H9 (cell line): ENCODE measurements at regions not wholly inside any gene's neighbourhood (a gene's known extent, or its start where the extent isn't known, plus 50 kb on each side); places are given as distances from the start of the nearest gene placed in this dataset.

Source experiments
- DNase-seq: peaks from one replicate; pipeline ENCODE4 v3.0.0-alpha.2; 2017
- H2AFZ ChIP-seq: one replicate; pipeline ENCODE4 v1.6.1; 2013; ENCODE audit warnings: mild to moderate bottlenecking, low read length, control low read depth, moderate library complexity
- H2AK5ac ChIP-seq: 2 replicates; pipeline ENCODE4 v1.6.1; 2013; ENCODE audit warnings: low read length, control low read depth, mixed read lengths; ENCODE audit not compliant: insufficient read length
- H2BK120ac ChIP-seq: one replicate; pipeline ENCODE4 v1.6.1; 2013; ENCODE audit warnings: low read depth, mild to moderate bottlenecking, low read length, control low read depth, inconsistent platforms; ENCODE audit not compliant: poor library complexity, severe bottlenecking
- H2BK12ac ChIP-seq: 2 replicates; pipeline ENCODE4 v1.6.1; 2013; ENCODE audit warnings: low read length, control low read depth, mixed read lengths, low read depth; ENCODE audit not compliant: insufficient read length
- H2BK15ac ChIP-seq: 2 replicates; pipeline ENCODE4 v1.6.1; 2013; ENCODE audit warnings: low read depth, low read length, control low read depth
- H2BK20ac ChIP-seq: one replicate; pipeline ENCODE4 v1.6.1; 2013; ENCODE audit warnings: low read depth, mild to moderate bottlenecking, low read length, control low read depth, inconsistent platforms; ENCODE audit not compliant: poor library complexity, severe bottlenecking
- H2BK5ac ChIP-seq: 2 replicates; pipeline ENCODE4 v1.6.1; 2013; ENCODE audit warnings: low read length, control low read depth, mixed read lengths; ENCODE audit not compliant: insufficient read length
- H3K14ac ChIP-seq: 2 replicates; pipeline ENCODE4 v1.6.1; 2013; ENCODE audit warnings: low read length, control low read depth; ENCODE audit not compliant: insufficient read depth
- H3K18ac ChIP-seq: 2 replicates; pipeline ENCODE4 v1.6.1; 2013; ENCODE audit warnings: low read depth, mild to moderate bottlenecking, mixed read lengths, low read length, control low read depth; ENCODE audit not compliant: insufficient read length
- H3K23ac ChIP-seq: 2 replicates; pipeline ENCODE4 v1.6.1; 2013; ENCODE audit warnings: low read length, control low read depth, mixed read lengths, low read depth; ENCODE audit not compliant: insufficient read length
- H3K23me2 ChIP-seq: 2 replicates; pipeline ENCODE4 v1.6.1; 2013; ENCODE audit warnings: low read depth, mild to moderate bottlenecking, mixed read lengths, low read length, control low read depth; ENCODE audit not compliant: insufficient read length, poor library complexity, severe bottlenecking
- H3K27ac ChIP-seq: 2 replicates; pipeline ENCODE4 v1.5.1; 2013; ENCODE audit warnings: low read length, control low read depth, mixed read lengths, low read depth; ENCODE audit not compliant: insufficient read length
- H3K27me3 ChIP-seq: 2 replicates; pipeline ENCODE4 v1.6.1; 2013; ENCODE audit warnings: low read length, control low read depth, inconsistent platforms; ENCODE audit not compliant: insufficient read depth
- H3K4ac ChIP-seq: 2 replicates; pipeline ENCODE4 v1.6.1; 2013; ENCODE audit warnings: low read depth, mild to moderate bottlenecking, control low read depth, inconsistent platforms, low read length, moderate library complexity
- H3K4me1 ChIP-seq: 2 replicates; pipeline ENCODE4 v1.6.1; 2013; ENCODE audit warnings: low read length, control low read depth, inconsistent platforms; ENCODE audit not compliant: insufficient read depth
- H3K4me2 ChIP-seq: 2 replicates; pipeline ENCODE4 v1.6.1; 2013; ENCODE audit warnings: low read length, control low read depth, mixed read lengths; ENCODE audit not compliant: insufficient read length, insufficient read depth
- H3K56ac ChIP-seq: 2 replicates; pipeline ENCODE4 v1.6.1; 2013; ENCODE audit warnings: low read depth, mild to moderate bottlenecking, mixed read lengths, low read length, control low read depth; ENCODE audit not compliant: insufficient read length
- H3K79me1 ChIP-seq: 2 replicates; pipeline ENCODE4 v1.6.1; 2013; ENCODE audit warnings: low read depth, mild to moderate bottlenecking, moderate library complexity, low read length, control low read depth, inconsistent platforms; ENCODE audit not compliant: insufficient read depth, poor library complexity, severe bottlenecking
- H3K79me2 ChIP-seq: 2 replicates; pipeline ENCODE4 v1.6.1; 2013; ENCODE audit warnings: low read length, control low read depth, inconsistent platforms; ENCODE audit not compliant: insufficient read depth
- H3K9ac ChIP-seq: 2 replicates; pipeline ENCODE4 v1.6.1; 2013; ENCODE audit warnings: low read length, control low read depth, mixed read lengths; ENCODE audit not compliant: insufficient read length; ENCODE audit errors: extremely low read depth
- H3K9me3 ChIP-seq: one replicate; pipeline ENCODE4 v1.6.1; 2013; ENCODE audit warnings: low read depth, low read length, inconsistent platforms; ENCODE audit not compliant: control insufficient read depth
- H3T11ph ChIP-seq: one replicate; pipeline ENCODE4 v1.6.1; 2013; ENCODE audit warnings: mild to moderate bottlenecking, low read length, control low read depth, inconsistent platforms
- H4K20me1 ChIP-seq: one replicate; pipeline ENCODE4 v1.6.1; 2013; ENCODE audit not compliant: control insufficient read depth, insufficient read length, insufficient read depth
- H4K5ac ChIP-seq: 2 replicates; pipeline ENCODE4 v1.6.1; 2013; ENCODE audit warnings: low read depth, mild to moderate bottlenecking, mixed read lengths, low read length, control low read depth; ENCODE audit not compliant: insufficient read length
- H4K8ac ChIP-seq: replicated peaks from 2 replicates; pipeline ENCODE4 v1.6.1; 2013; ENCODE audit warnings: low read length, control low read depth, mixed read lengths, low read depth; ENCODE audit not compliant: insufficient read length
- H4K91ac ChIP-seq: 2 replicates; pipeline ENCODE4 v1.6.1; 2013; ENCODE audit warnings: low read depth, mild to moderate bottlenecking, moderate library complexity, mixed read lengths, low read length, control low read depth; ENCODE audit not compliant: insufficient read length
- H3K27ac Mint-ChIP-seq, 3 experiments: 2 replicates in 2 of 3; 3 replicates in 1 of 3; pipeline ENCODE4 v1.8.0; 2020 to 2021; ENCODE audit warnings: mixed read lengths in 3 of 3, mild to moderate bottlenecking in 1 of 3, moderate library complexity in 1 of 3
- H3K27me3 Mint-ChIP-seq: 2 replicates; pipeline ENCODE4 v1.8.0; 2021; ENCODE audit warnings: low read depth, mild to moderate bottlenecking, moderate library complexity, mixed read lengths
- H3K36me3 Mint-ChIP-seq, 3 experiments: 2 replicates in 2 of 3; 3 replicates in 1 of 3; pipeline ENCODE4 v1.8.0; 2020 to 2021; ENCODE audit warnings: low read depth in 3 of 3, mixed read lengths in 3 of 3; ENCODE audit not compliant: insufficient read depth in 1 of 3
- H3K4me1 Mint-ChIP-seq, 2 experiments: 2 replicates each; pipeline ENCODE4 v1.8.0; 2020; ENCODE audit warnings: mixed read lengths in 2 of 2
- H3K4me3 Mint-ChIP-seq, 2 experiments: 2 replicates in 1 of 2; 3 replicates in 1 of 2; pipeline ENCODE4 v1.8.0; 2020 to 2021; ENCODE audit warnings: mild to moderate bottlenecking in 2 of 2, mixed read lengths in 2 of 2, moderate library complexity in 1 of 2
- H3K9me3 Mint-ChIP-seq, 2 experiments: 2 replicates in 1 of 2; 3 replicates in 1 of 2; pipeline ENCODE4 v1.8.0; 2020; ENCODE audit warnings: mild to moderate bottlenecking in 2 of 2, mixed read lengths in 2 of 2, moderate library complexity in 1 of 2
- WGBS: extraction: QIAGEN DNeasy Blood & Tissue Kit; methylation state at CpG from one replicate; pipeline ENCODE4 v1.1.7; 2013; ENCODE audit warnings: missing lambda C conversion rate, low lambda C conversion rate, mixed read lengths; ENCODE audit not compliant: insufficient read length; ENCODE audit errors: extremely low coverage; 5-methylcytosine and 5-hydroxymethylcytosine counted together
- TF ChIP-seq, protein P1 (sequence below): fragments of 200-600 bp; sonication (generic); conservative IDR thresholded peaks from 3 replicates; pipeline ENCODE4 v1.8.0; 2021; ENCODE audit warnings: antibody characterized with exemption, mild to moderate bottlenecking

GRCh38 chr12:58767496-58767895 is 152.8 kb downstream of the LRIG3 start:
- no CpG with 5 or more reads among the region's 2 CpGs for WGBS

More at GRCh38 chr12:58767496-58767895, 152.8 kb downstream of the LRIG3 start:
- DNase-seq, result no peak
- Histone ChIP-seq H3K4me2 (no peak overlapping the region), H3K27me3 (no peaks in the 10 kb centered on the region), H3K4me1 (no peaks in the 10 kb centered on the region), H3K79me2 (no peaks in the 10 kb centered on the region), H4K5ac (no peak overlapping the region), H3K9ac (no peak overlapping the region), H4K91ac (no peak overlapping the region), H2BK15ac (no peak overlapping the region), H3K14ac (no peak overlapping the region), H3K79me1 (no peaks in the 10 kb centered on the region), H3K23ac (no peak overlapping the region), H3T11ph (no peak overlapping the region), H3K56ac (no peak overlapping the region), H2AFZ (no peak overlapping the region), H2BK12ac (no peak overlapping the region), H2BK120ac (no peak overlapping the region), H3K9me3 (no peaks in the 10 kb centered on the region), H2AK5ac (no peak overlapping the region), H3K4ac (no peak overlapping the region), H2BK20ac (no peak overlapping the region), H2BK5ac (no peak overlapping the region), H3K23me2 (no peaks in the 10 kb centered on the region), H4K8ac (no peak overlapping the region), H4K20me1 (no peaks in the 10 kb centered on the region), H3K27ac (no peak overlapping the region), H3K18ac (no peak overlapping the region)
- Mint-ChIP-seq H3K27me3 (no peaks in the 10 kb centered on the region), H3K4me3 (no peak overlapping the region), H3K27ac (no peak overlapping the region), H3K36me3 (peaks cover 4 to 15% (median 6%) of the 10 kb centered on the region in 3 experiments; a peak in 6 of 7 replicates), H3K9me3 (peaks cover 8 to 10% of the 10 kb centered on the region in 2 experiments), H3K4me1 (no peaks in the 10 kb centered on the region)
- TF ChIP-seq, protein P1, sequence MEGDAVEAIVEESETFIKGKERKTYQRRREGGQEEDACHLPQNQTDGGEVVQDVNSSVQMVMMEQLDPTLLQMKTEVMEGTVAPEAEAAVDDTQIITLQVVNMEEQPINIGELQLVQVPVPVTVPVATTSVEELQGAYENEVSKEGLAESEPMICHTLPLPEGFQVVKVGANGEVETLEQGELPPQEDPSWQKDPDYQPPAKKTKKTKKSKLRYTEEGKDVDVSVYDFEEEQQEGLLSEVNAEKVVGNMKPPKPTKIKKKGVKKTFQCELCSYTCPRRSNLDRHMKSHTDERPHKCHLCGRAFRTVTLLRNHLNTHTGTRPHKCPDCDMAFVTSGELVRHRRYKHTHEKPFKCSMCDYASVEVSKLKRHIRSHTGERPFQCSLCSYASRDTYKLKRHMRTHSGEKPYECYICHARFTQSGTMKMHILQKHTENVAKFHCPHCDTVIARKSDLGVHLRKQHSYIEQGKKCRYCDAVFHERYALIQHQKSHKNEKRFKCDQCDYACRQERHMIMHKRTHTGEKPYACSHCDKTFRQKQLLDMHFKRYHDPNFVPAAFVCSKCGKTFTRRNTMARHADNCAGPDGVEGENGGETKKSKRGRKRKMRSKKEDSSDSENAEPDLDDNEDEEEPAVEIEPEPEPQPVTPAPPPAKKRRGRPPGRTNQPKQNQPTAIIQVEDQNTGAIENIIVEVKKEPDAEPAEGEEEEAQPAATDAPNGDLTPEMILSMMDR, result no peak
